HG03025 (cell line): ENCODE measurements at regions not wholly inside any gene's neighbourhood (a gene's known extent, or its start where the extent isn't known, plus 50 kb on each side); places are given as distances from the start of the nearest gene placed in this dataset.
A peak's percentile ranks its signal among the peaks of the same experiment; 100 is the strongest.

Source experiments
- ATAC-seq: cut with Tn5 transposase; IDR thresholded peaks from one replicate; pipeline ENCODE4 v1.9.1; 2021; ENCODE audit warnings: mild to moderate bottlenecking, moderate library complexity; ENCODE audit not compliant: unreplicated experiment, low FRiP score

- ATAC-seq = no peak
Measured at GRCh38 chr1:118370861-118371260, 185.8 kb upstream of the SPAG17 start.

GRCh38 chr1:118366286-118366685 is 181.3 kb upstream of the SPAG17 start:
- ATAC-seq = no peak

GRCh38 chr1:118364882-118365281 is 179.9 kb upstream of the SPAG17 start:
- ATAC-seq = no peak

- no peak for ATAC-seq
Measured at GRCh38 chr1:118363396-118363795, 178.4 kb upstream of the SPAG17 start.

GRCh38 chr1:118360817-118361216 is 175.8 kb upstream of the SPAG17 start:
- no peak for ATAC-seq

- ATAC-seq = no peak
Measured at GRCh38 chr1:118346936-118347335, 161.9 kb upstream of the SPAG17 start.

GRCh38 chr1:118340928-118341910 is 156.2 kb upstream of the SPAG17 start:
- ATAC-seq = no peak

- ATAC-seq = no peak
Measured at GRCh38 chr1:118339400-118340124, 154.5 kb upstream of the SPAG17 start.

- ATAC-seq = no peak
Measured at GRCh38 chr1:118338936-118339335, 153.9 kb upstream of the SPAG17 start.

GRCh38 chr1:118337346-118337745 is 152.3 kb upstream of the SPAG17 start:
- no peak for ATAC-seq

- ATAC-seq = peak; percentile 97
Measured at GRCh38 chr1:118335331-118335732, 150.3 kb upstream of the SPAG17 start.

GRCh38 chr1:118334506-118334905 is 149.5 kb upstream of the SPAG17 start:
- no peak for ATAC-seq

GRCh38 chr1:118333601-118334210 is 148.7 kb upstream of the SPAG17 start:
- no peak for ATAC-seq

GRCh38 chr1:118326960-118327629 is 142.1 kb upstream of the SPAG17 start:
- no peak for ATAC-seq

- no peak for ATAC-seq
Measured at GRCh38 chr1:118325550-118326225, 140.7 kb upstream of the SPAG17 start.

- ATAC-seq = no peak
Measured at GRCh38 chr1:118323246-118323645, 138.2 kb upstream of the SPAG17 start.

GRCh38 chr1:118322331-118322730 is 137.3 kb upstream of the SPAG17 start:
- ATAC-seq = no peak

- ATAC-seq = no peak
Measured at GRCh38 chr1:118321840-118322239, 136.8 kb upstream of the SPAG17 start.

- ATAC-seq = no peak
Measured at GRCh38 chr1:118317842-118318614, 133.0 kb upstream of the SPAG17 start.
